Stimulated activated CD8-positive, alpha-beta memory T cell treated with anti-CD3 and anti-CD28 coated beads, Interleukin-12 subunit alpha, Interleukin-12 subunit beta, amount 100 ng/mL, for 4 hours (primary cell): ENCODE measurements at regions not wholly inside any gene's neighbourhood (a gene's known extent, or its start where the extent isn't known, plus 50 kb on each side); places are given as distances from the start of the nearest gene placed in this dataset.
"Not testable (repeated sequence)": the region's sequence is repeated elsewhere in the genome, so short reads cannot be mapped to it uniquely, and the experiment has no call there.

Source experiments
- DNase-seq: peaks from one replicate; pipeline ENCODE4 v3.0.0-alpha.2; 2020; ENCODE audit warnings: low read depth

DNA sequence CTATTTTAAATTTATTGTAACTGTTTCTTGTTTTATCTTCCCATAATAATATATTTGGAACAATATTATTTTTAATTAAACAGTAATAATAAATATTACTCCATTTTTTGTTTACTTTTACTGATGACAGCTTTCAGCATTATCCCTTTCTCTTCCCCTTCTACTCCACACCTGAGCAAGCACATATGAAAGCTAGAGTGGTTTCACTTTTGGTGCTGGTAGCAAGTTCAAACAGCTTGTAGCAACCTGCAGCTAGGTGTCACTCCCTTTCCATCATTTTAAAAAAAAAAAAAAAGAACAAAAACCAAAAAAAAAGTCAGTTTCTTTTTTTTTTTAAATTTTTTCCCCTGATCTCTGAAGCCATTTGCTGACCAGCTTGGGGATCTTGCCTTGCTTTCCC, 801.8 kb downstream of the CCDC85A start:
- no peak for DNase-seq

DNA sequence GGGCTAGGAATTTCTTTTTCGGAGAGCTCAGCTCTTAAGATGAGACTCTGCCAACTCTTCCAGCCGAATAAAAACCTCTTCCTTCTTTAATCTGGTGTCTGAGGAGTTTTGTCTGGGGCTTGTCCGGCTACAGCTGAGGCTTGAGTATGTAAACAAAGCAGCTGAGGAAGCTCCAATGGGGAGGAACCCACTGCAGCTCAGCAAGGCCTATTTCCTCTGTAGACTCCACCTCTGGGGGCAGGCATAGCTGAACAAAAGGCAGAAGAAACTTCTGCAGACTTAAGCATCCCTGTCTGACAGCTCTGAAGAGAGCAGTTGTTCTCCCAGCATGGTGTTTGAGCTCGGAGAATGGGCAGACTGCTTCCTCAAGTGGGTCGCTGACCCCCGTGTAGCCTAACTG, 838.7 kb downstream of the CCDC85A start:
- no peak for DNase-seq

DNA sequence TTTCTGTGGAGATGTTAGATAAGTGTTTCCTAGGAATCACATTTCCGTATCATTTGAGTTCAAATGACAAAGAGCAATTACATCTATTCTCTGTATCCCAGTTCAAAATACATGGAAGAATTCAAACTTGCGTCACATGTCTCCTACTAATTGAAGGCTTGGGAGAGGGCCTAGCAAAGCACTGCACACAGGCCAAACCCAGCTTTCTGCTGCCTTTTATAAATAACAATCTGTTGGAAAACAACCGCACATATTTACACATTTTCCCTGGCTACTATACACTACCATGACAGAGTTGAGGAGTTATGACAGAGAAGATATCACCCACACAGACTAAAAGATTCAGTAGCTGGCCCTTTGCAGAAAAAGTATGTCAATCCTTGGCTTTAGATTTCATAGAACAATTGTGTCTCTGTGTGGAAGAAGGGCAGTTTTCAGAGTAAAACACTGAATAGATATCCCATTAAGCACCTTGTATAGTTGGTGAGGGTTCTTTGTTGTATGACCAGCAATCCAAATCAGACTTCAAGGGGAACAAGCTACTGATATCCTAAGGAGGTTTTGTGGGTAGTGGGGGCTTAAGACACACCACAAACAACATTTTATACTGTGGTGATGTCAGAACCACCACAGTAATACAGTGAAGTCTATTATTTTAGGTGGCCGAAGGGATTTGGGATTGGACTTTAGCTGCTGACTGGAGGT, 861.3 kb downstream of the CCDC85A start:
- DNase-seq, result no peak

DNA sequence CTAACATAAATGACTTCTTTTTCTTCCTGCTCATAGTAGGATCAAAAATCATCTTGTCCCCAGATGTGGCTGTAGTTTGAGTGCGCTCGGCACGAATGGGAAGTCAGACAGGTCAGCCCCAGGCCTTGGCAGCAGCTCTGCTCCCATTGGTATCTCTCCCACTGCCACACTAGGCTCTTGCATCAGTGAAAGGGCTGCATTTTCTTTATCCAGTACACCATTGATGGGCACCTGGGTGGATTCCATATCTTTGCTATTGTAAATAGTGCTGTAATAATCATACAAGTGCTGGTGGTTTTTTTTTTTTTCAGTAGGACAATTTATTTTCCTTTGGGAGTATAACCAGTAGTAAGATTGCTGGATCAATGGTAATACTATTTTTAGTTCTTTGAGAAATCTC, 865.5 kb downstream of the CCDC85A start:
- DNase-seq, result no peak

DNA sequence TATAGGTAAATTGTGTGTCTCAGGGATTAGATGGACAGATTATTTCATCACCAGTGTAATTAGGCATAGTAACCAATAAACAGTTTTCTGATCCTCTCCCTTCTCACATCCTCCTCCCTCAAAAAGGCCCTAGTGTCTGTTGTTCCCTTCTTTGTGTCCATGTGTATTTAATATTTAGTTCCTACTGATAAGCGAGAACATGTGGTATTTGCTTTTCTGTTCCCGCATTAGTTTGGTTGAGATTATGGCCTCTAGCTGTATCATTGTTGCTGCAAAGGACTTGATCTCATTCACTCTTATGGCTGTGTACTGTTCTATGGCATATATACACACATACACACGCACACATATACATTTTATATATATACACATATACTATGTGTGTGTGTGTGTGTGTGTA, 866.2 kb downstream of the CCDC85A start:
- no peak for DNase-seq

DNA sequence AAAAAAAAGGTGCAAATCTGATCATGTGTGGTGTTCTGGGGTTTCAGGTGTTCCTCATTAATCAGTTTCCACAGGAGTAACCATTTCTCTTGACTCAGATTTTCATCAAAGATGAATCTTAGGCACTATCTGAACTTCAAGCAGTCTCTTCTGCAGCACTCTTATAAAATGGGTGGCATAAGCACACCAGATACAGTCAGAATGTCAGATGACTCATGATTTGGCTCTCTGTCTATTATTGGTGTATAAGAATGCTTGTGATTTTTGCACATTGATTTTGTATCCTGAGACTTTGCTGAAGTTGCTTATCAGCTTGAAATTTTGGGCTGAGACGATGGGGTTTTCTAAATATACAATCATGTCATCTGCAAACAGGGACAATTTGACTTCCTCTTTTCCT, 882.5 kb downstream of the CCDC85A start:
- DNase-seq, result not testable (repeated sequence)

DNA sequence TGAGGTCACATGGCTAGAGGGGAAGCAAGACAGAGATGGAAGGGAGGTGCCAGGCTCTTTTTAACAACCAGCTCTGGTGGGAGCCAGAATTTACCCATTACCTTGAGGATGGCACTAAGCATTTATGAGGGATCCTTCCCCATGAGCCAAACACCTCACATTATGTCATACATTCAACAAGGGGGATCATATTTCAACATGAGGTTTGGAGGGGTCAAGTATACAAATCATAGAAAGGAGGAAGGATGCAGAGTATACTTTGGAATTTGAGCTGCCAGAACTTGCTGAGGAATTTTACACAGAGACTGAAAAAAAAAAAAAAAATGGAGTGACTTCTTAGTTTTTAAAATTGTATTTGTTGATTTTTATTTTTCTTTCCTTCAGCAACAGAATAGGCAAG, 891.4 kb downstream of the CCDC85A start:
- no peak for DNase-seq

DNA sequence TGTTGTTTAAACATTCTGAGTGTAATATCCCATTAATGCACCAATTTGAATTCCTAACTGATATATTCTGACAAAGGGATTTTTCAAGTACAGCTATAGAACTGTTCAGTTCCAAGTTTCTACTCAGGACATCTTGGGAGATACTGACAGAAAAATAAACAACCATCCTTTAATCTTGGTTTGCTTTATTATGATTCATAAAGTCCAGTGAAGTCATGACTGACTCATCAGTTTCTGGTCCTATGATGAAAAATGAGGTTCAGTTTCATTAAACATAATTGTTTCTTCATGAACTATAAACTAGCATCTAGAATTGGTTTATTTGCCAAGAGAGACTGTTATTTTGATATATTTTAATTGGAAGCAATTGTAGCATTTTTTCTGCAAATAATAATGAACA, 896.2 kb downstream of the CCDC85A start:
- no peak for DNase-seq

DNA sequence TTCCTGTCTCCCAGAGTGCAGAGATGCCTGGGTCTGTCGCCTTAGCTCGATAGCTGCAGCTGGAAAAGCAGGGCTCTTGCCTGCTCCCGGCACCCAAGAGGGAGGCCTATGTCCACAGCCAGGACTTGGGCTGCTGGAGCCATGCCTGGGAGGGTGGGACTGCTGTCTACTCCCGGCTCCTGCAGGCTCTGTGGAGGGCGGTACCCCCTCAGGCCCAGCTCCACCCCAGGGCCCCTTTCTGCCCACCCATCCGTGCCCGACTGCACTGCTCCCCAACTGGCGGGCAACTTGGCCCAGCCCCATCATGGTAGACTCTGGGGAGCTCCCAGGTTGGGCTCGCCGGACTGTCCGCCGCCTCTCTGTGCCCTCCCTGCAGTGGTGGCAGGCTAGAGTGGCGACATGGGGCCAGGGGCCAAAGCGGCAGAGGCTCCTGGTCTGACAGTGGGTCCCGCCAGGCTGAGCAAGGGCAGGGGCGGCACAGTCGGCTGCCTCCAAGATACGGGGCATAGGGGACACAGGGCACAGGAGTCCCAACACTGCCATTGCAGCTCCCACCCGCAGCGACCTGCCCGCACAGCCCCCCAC, 901.0 kb downstream of the CCDC85A start:
- DNase-seq, result no peak

DNA sequence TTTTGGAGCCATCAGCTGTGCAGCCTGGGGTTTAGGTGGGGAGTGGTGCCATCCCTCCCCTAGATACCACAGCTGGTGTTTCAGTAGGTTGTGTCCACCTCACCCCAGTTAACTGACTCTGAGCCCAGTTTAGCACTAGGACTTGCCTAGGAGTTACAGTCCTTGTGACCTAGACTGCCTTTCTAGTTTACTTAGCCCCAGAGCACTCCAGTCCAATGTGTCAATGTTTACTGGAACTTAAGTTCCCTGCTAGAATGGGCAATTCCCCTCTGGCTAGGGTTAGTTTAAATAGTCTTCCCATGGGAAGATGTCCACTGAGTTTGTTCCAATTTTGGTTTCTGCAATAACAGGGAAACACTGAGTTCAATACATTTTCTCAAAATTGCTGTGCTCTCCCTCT, 909.2 kb downstream of the CCDC85A start:
- no peak for DNase-seq

DNA sequence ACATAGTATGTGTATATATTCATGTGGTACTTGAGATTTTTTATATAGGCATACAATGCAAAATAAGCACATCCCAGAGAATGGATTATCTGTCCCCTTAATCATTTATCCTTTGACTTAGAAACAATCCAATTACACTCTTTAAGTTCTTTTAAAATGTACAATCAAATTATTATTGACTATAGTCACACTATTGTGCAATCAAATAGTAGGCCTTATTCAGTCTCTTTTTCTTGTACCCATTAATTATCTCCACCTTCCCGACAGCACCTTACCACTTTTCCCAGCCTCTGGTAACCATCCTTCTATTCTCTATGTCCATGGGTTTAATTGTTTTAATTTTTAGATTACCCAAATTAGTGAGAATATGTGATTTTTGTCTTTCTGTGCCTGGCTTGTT, 914.1 kb downstream of the CCDC85A start:
- no peak for DNase-seq

DNA sequence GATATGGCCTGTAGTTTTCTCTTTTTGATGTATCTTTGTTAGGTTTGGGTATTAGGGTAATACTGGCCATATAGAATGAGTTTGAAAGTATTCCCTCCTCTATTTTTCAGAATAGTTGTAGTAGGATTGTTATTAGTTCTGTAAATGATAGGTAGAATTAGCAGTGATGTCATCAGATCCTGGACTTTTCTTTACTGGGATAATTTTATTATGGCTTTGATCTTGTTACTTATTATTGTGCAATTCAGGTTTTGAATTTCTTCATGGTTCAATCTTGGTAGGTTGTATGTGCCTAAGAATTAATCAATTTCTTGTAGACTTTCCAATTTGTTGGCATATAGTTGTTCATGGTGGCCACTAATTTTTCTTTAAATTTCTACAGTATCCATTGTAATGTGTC, 916.6 kb downstream of the CCDC85A start:
- no peak for DNase-seq

DNA sequence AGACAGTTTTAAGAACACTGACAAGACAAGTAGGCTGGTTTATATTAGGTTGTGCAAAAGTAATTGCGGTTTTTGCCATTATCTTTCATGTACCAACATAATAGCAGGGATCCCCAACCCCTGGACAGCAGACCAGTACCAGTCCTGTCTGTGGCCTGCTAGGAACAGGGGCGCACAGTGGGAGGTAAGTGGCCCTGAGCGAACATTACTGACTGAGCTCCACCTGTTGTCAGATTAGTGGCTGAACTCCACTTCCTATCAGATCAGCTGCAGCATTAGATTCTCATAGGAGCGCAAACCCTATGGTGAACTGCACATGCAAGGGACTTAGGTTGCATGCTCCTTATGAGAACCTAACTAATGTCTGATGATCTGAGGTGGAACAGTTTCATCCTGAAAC, 921.9 kb downstream of the CCDC85A start:
- no peak for DNase-seq

DNA sequence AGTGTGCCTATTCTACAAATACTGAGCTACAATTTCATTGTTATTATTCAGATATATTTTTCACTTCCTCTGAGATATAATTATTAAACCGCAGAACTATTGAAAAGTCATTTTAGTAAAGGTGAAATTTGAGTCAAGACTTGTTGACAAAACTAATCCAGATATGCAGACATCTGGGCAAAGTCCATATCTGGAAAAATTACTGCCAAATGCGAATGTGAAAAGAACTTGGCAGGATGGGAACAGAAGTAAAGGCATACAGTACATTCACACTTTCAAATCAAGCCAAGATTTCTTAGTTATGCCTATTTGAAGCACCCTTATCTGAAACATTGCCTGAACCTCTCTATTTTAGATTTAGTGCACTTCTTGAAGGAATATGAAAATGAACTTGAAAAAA, 923.6 kb downstream of the CCDC85A start:
- DNase-seq, result no peak

DNA sequence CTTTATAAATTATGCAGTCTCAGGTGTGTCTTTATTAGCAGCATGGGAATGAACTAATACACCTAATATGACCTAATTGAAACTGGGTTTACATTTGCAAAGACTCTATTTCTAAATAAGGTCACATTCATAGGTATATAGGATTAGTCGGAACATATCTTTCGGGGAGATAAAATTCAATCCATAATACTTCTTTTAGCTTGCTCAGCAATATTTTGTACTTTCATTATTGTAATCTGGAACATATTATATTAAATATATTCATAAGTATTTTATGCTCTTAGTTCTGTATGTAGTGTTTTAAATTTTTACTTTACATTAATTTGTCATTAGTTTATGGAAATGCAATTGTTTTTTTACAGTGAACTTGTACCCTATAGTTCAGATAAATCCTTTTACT, 927.7 kb downstream of the CCDC85A start:
- no peak for DNase-seq

DNA sequence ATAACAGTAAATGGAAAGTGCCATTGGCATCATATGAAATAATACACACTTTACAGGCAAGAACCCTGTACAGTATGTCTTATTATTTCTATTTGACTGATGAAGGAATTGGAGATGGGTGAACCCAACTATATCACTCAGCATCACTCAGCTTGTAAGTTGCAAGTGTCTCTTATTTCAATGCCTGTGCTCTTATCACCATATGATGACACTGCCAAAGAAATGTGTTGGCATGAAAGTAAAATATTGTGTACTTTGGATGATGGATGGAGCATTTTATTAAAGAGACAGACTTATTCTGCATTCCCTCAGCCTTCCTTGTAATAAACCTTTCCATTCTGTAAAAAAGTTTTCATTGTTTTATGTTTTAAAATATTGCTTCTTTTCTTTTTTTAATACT, 927.5 kb upstream of the VRK2 start:
- DNase-seq, result no peak

DNA sequence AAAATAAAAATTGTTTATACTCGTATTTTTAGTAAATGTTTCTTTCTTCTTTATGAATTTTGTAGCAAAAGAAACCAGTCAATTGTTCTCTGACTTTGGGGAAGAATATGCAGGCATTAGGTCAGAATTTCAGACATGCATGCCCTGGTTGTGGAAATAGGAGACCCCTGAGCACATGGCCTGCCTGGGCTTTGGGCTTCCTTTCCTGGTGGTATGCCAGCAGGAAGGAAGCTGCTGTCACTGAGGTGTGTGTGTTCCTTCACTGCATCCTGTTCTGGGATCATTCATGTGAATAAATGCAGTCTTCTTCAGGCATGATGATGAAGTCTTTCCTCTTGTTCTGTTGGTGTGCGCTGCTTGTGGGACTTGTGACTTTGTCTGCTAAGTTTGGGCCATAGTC, 920.2 kb upstream of the VRK2 start:
- no peak for DNase-seq

DNA sequence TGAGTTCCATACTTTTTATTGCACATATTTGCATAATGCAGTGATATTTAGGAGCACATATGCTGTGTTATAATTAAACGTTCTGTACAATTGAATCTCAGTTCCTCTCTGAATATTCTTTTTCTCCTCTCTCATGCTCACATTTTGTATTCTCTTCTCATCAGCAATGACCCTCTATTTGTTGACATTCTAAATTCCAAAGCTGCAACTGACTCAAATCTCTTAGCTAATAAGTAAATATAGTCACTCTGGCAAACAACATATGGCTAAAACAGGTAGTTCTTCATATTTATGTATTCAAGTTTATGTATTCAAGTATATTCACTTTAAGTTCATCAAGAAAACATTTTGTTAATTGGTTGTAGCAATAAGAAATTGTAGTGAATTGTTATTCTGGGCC, 907.4 kb upstream of the VRK2 start:
- DNase-seq, result no peak

DNA sequence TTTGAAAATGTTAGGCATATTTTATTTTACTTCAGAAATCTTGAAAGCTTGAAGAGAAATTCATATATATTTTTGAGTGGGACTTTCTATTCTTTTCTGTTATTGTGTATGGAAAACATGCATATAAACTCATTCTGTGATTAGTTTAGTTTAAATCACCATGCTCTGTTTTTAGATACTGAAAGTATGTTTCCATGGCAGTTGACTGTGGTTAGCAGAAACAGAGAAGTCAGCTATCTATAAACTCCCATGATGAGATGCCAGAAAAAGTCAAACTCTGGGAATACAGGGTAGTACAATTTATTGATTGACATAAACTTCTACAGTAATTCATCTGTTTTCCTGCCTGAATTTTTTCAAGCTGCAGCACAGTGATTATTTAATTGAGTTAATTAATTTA, 905.3 kb upstream of the VRK2 start:
- no peak for DNase-seq

DNA sequence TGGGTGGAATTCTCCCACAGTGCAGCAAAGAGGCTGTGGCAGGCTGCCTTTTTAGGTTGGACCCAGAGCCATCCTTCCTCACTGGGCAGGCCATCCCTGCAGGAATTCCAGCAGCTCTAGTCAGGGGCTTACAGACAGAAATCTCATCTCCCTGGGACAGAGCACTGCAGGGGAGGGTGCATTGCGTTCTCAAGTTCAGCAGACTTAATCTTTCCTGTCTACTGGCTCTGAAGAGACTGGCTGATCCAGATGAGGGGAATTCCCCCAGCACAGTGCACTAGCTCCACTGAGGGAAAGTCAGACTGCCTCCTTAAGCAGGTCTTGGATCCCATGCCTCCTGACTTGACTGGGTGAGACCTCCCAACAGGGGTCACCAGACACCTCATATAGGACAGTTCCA, 899.7 kb upstream of the VRK2 start:
- DNase-seq, result no peak

DNA sequence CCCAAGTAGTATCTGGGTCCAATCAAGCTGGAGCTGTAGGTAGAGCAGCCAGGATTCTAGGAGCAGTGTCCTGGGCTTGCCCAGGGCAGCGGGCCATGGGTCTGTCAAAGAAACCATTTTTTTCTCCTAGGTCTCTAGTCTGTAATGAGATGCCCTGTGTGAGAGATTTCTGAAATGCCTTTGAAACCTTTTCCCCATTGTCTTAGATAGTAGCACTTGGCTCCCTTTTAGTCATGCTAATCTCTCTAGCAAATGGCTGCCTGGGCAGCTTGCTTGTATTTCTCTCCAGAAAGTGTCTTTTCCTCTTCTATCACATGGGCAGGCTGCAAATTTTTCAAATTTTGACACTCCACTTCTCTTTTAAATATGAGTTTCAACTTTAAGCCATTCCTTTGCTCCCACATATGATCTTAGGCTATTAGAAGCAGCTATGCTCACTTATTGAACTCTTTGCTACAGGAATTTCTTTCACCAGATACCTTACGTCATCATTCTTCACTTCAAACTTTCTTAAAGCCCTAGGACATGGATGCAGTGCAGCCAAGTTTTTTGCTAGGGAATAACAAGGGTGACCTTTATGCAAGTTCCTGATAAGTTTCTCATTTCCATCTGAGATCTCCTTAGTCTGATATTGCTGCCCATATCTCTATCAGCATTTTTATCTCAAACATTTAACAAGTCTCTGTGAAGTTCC, 890.2 kb upstream of the VRK2 start:
- DNase-seq, result no peak

DNA sequence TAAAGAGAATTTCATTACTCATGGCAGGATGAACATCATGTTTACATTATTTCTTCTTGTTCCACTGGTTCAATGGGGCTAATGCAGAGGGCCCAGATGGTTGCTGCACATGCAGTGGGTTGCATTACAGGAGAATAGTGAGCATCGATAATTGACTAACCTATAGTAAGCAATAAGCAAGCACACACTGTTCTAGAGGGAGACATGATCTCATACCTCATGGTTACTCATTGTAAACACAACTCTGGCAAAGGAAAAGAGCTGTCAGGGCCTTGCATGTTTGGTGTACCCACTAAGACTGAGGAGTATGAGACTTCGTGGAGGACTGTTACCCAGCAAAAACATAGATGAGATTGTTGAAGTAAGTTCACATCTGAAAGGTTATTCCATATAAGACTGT, 885.6 kb upstream of the VRK2 start:
- no peak for DNase-seq

DNA sequence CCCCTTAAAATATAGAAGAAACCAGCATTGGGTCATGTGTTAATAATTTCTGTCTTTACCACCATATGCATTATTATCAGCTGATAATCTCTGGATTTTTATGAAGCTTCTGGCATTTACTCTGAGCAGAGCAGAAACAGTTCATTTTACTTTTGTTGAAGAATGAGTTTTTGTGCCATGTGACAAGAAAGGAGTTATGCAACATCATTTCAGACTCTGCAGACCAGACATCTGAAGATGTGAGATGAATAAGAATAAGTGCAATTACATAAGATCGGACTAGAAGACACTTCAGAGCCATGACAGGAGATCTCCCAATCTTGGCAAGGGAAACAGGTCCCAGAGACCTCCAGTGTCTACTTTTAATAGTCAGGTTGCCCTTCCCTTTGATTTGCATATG, 869.4 kb upstream of the VRK2 start:
- no peak for DNase-seq

DNA sequence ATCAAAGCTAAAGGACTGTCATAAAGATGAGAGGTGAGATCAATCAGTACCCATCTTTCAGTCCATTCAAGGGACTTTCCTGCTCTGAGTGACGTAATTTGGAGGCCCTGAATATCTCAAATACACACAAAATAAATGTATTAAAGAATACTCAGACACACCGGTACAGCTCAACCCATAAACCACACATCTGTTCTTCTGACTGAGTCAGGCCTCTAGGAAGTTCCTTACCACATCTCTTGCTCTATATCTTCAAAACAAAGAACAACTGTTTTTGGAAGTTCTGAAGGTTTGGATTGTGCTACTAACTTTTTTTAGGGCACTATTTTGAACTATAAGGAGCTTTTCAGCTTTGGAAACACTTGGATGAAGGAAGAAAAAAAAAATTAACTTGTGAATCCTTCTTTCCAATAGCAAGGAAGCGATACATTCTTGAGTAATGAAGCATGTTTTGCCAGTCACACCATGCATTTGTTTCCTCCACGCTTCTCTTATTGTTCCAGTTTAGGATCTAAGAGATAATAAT, 866.5 kb upstream of the VRK2 start:
- no peak for DNase-seq
